ENCODE measurements at regions not wholly inside any gene's neighbourhood (a gene's known extent, or its start where the extent isn't known, plus 50 kb on each side); places are given as distances from the start of the nearest gene placed in this dataset.

GRCh38 chr10:63054889-63055611, 78.1 kb upstream of the NRBF2 start:
- TF ChIP-seq CTCF (conservative IDR thresholded peaks at IDR 0.05) (no peak), ZFX (IDR thresholded peaks at IDR 0.05) (no peak)

Data from C4-2B (cell line).